ENCODE measurements at regions not wholly inside any gene's neighbourhood (a gene's known extent, or its start where the extent isn't known, plus 50 kb on each side); places are given as distances from the start of the nearest gene placed in this dataset.

- Histone ChIP-seq H3K9me3 (ENCODE audit: control insufficient read depth, insufficient read depth, low read length) (no peaks in the 10 kb centered on the region), H3K4me1 (ENCODE audit: control insufficient read depth, insufficient read depth, low read length) (no peaks in the 10 kb centered on the region), H3K4me3 (ENCODE audit: low read length) (no peak overlapping the region), H3K36me3 (ENCODE audit: control insufficient read depth, insufficient read depth, low read length) (no peaks in the 10 kb centered on the region), H3K27ac (ENCODE audit: low read length) (no peak overlapping the region), H3K27me3 (ENCODE audit: control insufficient read depth, insufficient read depth, low read length) (no peaks in the 10 kb centered on the region)
- H3K27ac Mint-ChIP-seq = no peak overlapping the region
- peaks cover 2 to 7% of the 10 kb centered on the region in 2 donors for H3K9me3 Mint-ChIP-seq
- no peaks in the 10 kb centered on the region for H3K4me1 Mint-ChIP-seq
- peaks cover 9% of the 10 kb centered on the region for H3K36me3 Mint-ChIP-seq
- TF ChIP-seq CTCF (IDR thresholded peaks at IDR 0.05) = no peak
- WGBS (ENCODE audit: insufficient coverage) = 78% methylated on average over 9 of the region's 9 CpGs
- no peak overlapping the region for H3K4me3 Mint-ChIP-seq
- peaks cover 14 to 17% of the 10 kb centered on the region in 2 donors for H3K27me3 Mint-ChIP-seq (ENCODE audit: low read depth in 2 of 2)
- intact Hi-C loops (cut with micrococcal nuclease) = no loop called here
- ATAC-seq (no peak), DNase-seq (no peak)
These were observed 233.7 kb downstream of the THBS2 start for GRCh38 chr6:169019727-169020491.

- H3K36me3 ChIP-seq (ENCODE audit: control insufficient read depth, insufficient read depth, low read length) = no peaks in the 10 kb centered on the region
- Mint-ChIP-seq H3K36me3 (peaks cover 9% of the 10 kb centered on the region), H3K9me3 (peaks cover 2 to 7% of the 10 kb centered on the region in 2 donors), H3K27me3 (ENCODE audit: low read depth in 2 of 2) (peaks cover 14 to 25% of the 10 kb centered on the region in 2 donors), H3K27ac (no peak overlapping the region), H3K4me3 (no peak overlapping the region), H3K4me1 (no peaks in the 10 kb centered on the region)
- ATAC-seq = no peak
- TF ChIP-seq CTCF (IDR thresholded peaks at IDR 0.05) = no peak
- no peak for DNase-seq
- H3K27ac ChIP-seq (ENCODE audit: low read length) = no peak overlapping the region
- WGBS (ENCODE audit: insufficient coverage) = 96% methylated on average over 2 of the region's 3 CpGs
- no peak overlapping the region for H3K4me3 ChIP-seq (ENCODE audit: low read length)
- H3K27me3 ChIP-seq (ENCODE audit: control insufficient read depth, insufficient read depth, low read length) = no peaks in the 10 kb centered on the region
- H3K4me1 ChIP-seq (ENCODE audit: control insufficient read depth, insufficient read depth, low read length) = no peaks in the 10 kb centered on the region
- H3K9me3 ChIP-seq (ENCODE audit: control insufficient read depth, insufficient read depth, low read length) = no peaks in the 10 kb centered on the region
- intact Hi-C loops (cut with micrococcal nuclease) = no loop called here
These were observed 234.5 kb downstream of the THBS2 start for GRCh38 chr6:169019111-169019510.

GRCh38 chr6:169016758-169017157, 236.9 kb downstream of the THBS2 start:
- H3K4me1 Mint-ChIP-seq = no peaks in the 10 kb centered on the region
- H3K36me3 ChIP-seq (ENCODE audit: control insufficient read depth, insufficient read depth, low read length) = no peaks in the 10 kb centered on the region
- H3K4me3 Mint-ChIP-seq = no peak overlapping the region
- no peaks in the 10 kb centered on the region for H3K27me3 ChIP-seq (ENCODE audit: control insufficient read depth, insufficient read depth, low read length)
- H3K4me1 ChIP-seq (ENCODE audit: control insufficient read depth, insufficient read depth, low read length) = no peaks in the 10 kb centered on the region
- H3K9me3 ChIP-seq (ENCODE audit: control insufficient read depth, insufficient read depth, low read length) = no peaks in the 10 kb centered on the region
- peaks cover 9% of the 10 kb centered on the region for H3K36me3 Mint-ChIP-seq
- TF ChIP-seq CTCF (IDR thresholded peaks at IDR 0.05) = no peak
- no peak overlapping the region for H3K27ac Mint-ChIP-seq
- no peak overlapping the region for H3K27ac ChIP-seq (ENCODE audit: low read length)
- ATAC-seq (no peak), DNase-seq (no peak)
- no peak overlapping the region for H3K4me3 ChIP-seq (ENCODE audit: low read length)
- H3K9me3 Mint-ChIP-seq = peaks cover 2 to 7% of the 10 kb centered on the region in 2 donors
- peaks cover 14 to 40% of the 10 kb centered on the region in 2 donors for H3K27me3 Mint-ChIP-seq (ENCODE audit: low read depth in 2 of 2)
- intact Hi-C loops (cut with micrococcal nuclease) = no loop called here

Data from natural killer cell (primary cell).